GM18909 (cell line): ENCODE measurements at regions not wholly inside any gene's neighbourhood (a gene's known extent, or its start where the extent isn't known, plus 50 kb on each side); places are given as distances from the start of the nearest gene placed in this dataset.

Experiments
- ATAC-seq: cut with Tn5 transposase; IDR thresholded peaks from one replicate; pipeline ENCODE4 v1.9.1; 2021; ENCODE audit warnings: mild to moderate bottlenecking; ENCODE audit not compliant: unreplicated experiment, poor library complexity

- ATAC-seq, result no peak
Observed at GRCh38 chr5:8362495-8362894, 493.5 kb downstream of the MTRR start.

DNA sequence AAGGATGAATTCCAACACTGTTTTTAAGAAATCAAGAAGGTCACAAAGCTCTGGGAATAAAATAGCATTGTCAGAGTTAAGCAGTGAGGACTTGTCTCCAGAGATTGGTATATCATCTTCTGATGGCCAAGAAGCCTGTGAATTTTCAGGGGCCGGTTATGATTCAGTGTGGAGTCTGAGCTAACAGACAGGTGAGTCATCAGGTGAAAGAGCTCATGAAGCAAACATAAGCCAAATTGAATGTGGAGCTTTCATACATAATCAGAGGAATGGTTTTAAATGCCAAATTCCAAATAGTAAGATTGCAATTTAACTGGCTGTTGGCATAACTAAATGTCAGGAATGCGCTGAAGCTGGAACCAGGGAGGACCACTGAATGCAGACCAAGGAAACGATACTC lies 494.2 kb downstream of the MTRR start:
- no peak for ATAC-seq

- ATAC-seq, result no peak
Observed at GRCh38 chr5:8366266-8366665, 497.3 kb downstream of the MTRR start.

DNA sequence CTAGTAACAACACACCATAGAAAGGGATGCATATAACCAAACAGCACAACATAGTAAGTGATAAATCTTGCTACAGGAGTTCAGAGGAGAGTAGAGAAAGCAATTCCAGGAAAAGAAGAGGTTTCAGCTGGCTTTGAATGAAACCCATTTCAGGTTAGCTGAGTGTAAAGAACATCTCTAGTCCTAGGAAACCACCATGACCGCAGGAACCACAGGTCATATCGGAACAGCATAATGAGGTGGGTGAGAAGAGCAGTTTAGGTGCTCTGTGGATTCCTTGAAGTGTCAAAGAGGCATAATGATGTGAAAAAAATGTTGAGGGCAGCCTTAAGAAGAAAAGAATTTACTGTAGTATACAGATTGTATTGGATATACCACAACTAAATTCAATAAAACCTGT lies 507.5 kb downstream of the MTRR start:
- ATAC-seq, result no peak

DNA sequence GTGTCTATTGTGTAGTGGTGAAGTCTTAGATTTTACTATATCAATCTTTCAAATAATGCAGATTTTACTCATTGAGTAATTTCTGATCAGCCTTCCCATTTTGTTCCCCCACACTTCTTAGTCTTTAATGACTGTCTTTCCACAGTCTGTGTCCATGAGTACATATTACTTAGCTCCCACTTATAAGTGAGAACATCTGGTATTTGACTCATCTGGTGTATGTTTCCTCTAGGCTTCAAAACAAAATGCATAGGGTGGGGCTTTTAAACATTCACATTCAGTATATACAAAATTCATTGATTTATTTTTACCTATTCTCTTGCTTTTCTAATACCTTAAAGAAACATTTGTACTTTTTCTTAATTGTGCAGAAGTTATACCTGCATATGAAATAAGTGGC lies 513.0 kb downstream of the MTRR start:
- no peak for ATAC-seq

DNA sequence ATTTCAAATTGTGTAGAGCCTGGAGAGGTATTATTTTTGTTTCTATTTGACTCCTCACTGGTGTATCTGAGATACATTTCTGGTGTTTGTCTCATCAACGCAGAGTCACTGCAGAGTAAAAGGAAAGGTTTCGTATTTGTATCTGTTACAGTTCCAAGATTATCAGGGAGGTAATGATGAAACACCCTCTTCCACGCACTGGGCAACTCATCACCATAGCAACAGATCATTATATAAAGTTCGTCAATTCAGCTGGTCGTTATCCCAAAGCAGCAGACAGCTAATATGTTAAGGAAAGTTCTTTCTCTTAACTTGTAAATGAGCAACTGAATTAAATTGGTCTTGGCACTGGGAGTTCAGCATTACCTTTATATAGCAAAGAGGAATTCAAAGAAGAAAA lies 513.5 kb downstream of the MTRR start:
- no peak for ATAC-seq

DNA sequence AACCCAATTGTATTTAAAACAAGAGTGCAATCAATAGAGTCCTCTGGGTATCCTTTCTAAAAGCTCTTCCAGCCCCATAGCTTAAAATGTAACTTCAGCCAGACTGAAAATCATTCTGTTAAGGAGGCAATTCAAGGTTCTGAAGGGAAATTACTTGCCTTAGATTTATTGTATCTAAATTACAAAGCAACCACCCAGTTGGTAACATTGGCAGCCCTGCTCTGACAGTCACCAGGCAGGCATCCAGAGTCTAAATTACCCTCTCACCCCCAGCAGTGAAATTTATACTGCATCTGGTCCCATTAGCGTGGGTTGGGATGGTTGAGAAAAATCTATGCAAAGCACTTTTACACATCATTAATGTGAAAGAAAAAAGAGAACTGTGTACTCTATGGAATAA lies 514.7 kb downstream of the MTRR start:
- ATAC-seq, result no peak

GRCh38 chr5:8386719-8387288 lies 517.9 kb downstream of the MTRR start:
- no peak for ATAC-seq

GRCh38 chr5:8391911-8392310 lies 523.0 kb downstream of the MTRR start:
- no peak for ATAC-seq

- no peak for ATAC-seq
Observed at GRCh38 chr5:8393240-8393639, 524.3 kb downstream of the MTRR start.

DNA sequence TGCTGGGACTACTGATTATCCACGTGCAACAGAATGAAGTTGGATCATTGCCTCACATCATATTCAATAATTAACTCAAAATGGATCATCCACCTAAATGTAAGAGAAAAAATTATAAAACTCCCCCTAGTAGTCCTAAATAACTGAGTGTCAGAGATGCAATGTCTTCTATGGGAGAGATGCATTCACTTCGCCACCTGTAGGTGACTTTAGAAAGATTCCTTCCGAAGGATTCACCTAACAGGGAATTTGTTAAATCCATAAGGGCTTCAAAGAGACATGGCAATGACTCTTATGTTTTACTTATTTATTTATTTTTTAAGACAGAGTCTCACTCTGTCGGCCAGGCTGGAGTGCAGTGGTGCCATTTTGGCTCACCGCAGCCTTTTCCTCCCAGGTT lies 526.0 kb downstream of the MTRR start:
- no peak for ATAC-seq

GRCh38 chr5:8396246-8396645 lies 527.3 kb downstream of the MTRR start:
- no peak for ATAC-seq

DNA sequence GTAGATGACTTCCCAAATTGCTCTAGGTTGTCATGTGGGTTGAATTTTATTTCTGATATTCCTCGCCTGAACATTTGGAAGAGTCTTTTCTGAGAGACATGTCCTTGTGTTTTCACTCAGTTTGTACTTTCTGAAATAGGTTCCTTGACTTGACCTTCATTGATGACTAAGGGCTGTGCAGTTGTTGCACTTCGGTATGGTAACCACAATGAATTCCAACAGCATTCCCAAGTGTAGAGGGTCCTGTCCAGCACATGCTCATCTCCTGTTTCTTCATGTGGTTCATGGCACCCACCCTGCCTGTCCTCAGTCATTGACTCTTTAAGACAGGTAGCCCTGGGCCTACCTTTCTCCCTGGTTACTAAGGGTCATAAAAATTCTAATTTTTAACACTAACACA lies 527.8 kb downstream of the MTRR start:
- no peak for ATAC-seq

DNA sequence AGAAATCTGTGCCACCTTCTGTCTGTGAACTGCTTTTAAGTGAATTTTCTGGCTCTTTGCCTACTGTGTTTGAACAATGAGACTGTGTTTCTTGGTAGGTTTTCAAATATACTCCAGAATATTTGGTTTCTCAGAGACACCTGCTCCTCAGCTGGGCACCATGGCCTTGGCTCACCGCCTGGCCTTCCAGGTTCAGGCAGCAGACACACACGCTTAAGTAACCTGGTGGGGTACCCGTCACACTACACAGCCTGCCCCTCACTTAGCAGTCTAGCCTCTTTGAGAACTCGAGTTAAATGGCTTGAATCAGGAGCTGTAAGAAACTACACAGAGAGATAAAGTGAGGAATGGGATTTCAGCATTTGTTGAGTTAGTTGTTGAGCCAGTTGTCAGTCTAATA lies 530.5 kb downstream of the MTRR start:
- no peak for ATAC-seq

- no peak for ATAC-seq
Observed at GRCh38 chr5:8408258-8408657, 539.3 kb downstream of the MTRR start.

- ATAC-seq, result no peak
Observed at GRCh38 chr5:8410618-8411017, 541.7 kb downstream of the MTRR start.

DNA sequence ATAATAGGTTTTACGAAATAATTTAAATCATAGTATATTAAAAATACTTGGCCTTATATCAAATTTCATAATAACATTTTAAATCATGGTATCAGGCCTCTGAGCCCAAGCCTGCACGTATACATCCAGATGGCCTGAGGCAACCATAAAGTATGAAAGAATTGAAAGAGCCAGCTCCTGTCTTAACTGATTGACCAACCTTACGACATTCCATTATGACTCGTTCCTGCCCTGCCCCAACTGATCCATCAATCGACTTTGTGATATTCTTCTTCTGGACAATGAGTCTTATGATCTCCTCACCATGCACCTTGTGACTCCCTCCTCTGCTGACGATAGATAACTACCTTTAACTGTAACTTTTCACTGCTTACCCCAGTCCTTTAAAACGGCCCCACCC lies 545.0 kb downstream of the MTRR start:
- ATAC-seq, result no peak

DNA sequence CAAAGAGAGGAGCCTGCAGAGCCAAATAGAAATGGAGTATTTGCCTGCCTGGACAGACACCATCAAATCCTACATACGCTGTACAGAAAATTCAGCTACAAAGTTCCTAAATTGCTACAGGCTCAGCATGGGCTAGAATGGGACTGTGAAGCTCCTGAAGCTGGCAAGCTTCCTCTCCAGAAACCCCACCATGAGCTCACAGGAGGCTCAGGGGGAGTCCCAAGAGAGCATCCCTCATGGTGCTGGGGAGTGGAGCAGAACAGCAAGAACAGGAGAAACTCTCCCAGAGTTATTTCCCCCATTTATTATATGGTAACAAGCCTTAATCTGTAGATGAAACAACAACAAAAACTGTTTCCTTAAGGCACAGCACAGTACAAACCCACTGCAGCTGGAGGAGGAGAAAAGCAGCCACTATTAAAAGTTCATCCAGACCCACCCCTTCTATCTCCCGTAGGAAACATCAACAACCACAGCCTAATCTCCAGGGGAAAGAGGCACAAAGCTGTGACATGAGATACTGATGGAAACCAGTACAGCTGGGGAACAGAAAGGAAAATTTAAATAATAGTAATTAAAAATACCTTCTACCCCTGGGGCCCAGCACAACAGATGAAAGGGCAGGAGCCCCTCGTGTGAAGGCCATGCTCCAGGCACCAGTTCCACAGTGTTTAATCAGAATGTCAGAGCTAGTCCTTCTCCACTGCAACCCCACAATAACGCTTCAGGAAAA lies 548.5 kb downstream of the MTRR start:
- ATAC-seq, result no peak

GRCh38 chr5:8418049-8418426 lies 549.1 kb downstream of the MTRR start:
- ATAC-seq, result no peak

DNA sequence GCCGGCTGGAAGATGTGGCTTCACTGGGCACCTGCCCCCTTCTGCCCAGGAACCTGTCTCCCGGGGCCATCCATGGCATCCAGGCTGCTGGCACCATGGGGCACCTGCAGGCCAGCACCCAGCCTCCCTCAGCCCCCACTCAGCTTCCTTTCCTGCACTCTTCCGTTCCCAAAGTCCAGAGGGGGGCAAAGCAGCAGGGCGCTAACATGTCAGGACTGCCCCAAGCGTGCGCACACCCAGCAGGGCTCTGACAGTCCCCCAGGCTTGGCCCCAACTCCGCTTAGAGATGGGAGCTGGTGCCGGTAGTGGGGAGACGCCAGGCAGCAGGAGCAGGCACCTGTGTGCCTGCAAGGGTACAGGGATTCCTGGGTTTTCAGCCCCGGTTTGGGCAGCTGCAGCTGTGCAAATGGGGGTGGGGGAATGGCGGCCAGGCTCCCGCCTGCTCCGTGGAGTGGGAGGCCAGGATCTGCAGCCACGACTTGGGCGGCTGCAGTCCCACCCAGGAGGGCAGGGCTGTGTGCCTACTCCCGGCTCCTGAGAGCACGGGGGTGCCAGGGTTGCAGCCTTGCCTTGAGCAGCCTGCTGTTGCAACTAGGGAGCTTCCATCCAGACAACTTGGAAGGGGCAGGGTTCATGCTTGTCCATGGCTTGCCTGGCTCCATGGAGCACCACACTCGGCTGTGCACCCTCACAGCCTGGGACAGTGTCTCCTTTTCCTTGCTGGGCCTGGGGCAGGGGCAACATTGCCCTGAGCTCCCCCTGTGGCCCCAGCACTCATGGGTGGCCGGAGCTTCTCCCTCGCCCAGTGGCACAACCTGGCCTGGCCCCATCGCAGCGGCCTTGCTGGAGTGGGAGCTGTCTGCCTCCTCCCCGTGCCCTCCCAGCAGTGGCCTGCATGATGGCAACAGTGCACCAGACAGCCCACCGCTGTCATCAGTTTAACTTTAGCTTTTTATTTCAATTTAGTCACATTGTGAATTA lies 561.1 kb downstream of the MTRR start:
- no peak for ATAC-seq

- no peak for ATAC-seq
Observed at GRCh38 chr5:8434501-8434900, 565.6 kb downstream of the MTRR start.
